Glomerular visceral epithelial cell (primary cell): ENCODE measurements at regions not wholly inside any gene's neighbourhood (a gene's known extent, or its start where the extent isn't known, plus 50 kb on each side); places are given as distances from the start of the nearest gene placed in this dataset.
"Not testable (repeated sequence)": the region's sequence is repeated elsewhere in the genome, so short reads cannot be mapped to it uniquely, and the experiment has no call there.

Experiments used
- DNase-seq: peaks from one replicate; pipeline ENCODE4 v3.0.0-alpha.2; 2016; ENCODE audit errors: extremely low spot score

DNA sequence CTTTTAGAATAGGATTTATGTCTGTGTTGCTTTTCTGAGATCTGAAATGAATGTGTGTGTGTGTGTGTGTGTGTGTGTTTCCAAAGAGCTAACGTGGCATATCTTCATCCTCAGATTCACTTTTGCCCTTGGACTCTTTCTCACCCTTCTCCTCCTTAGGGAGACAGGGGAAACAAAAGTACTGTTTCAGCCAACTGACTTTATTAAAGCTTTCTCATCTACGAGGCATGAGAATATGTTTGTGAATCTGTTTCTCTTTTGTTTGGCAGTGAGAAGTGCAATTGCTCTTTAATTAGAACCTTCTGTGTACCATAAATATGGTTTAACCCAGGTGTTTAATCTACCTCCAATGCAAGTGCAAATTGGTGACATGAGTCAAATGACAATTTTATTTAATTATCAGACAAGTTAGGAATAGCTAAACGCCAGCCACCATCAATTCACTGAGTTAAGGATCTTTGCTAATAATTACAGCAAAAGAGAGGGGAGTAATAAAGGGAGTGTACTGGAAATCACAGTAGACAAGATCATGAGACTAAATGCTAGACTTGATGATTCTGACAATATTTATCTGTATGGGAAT is 186.4 kb upstream of the COL3A1 start:
- DNase-seq = no peak

DNA sequence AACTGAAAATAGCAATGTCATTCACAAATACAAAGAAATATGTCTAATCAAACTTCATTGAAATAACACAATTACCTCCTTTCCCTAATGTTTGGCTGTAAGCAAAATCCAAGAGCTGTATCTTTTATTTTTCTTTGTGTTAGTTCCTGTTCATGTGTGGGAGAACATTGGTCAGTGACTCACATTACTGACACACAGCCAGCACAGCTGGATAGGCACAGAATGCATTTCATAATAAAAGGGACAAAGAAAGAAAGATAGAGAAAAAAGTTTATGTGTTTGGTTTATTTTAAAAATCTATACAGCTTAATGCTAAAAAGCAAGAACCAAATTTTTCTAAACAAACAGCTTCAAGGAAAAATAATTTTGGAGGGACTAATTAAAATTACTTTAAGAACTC is 185.6 kb upstream of the COL3A1 start:
- DNase-seq = peak; percentile 78

DNA sequence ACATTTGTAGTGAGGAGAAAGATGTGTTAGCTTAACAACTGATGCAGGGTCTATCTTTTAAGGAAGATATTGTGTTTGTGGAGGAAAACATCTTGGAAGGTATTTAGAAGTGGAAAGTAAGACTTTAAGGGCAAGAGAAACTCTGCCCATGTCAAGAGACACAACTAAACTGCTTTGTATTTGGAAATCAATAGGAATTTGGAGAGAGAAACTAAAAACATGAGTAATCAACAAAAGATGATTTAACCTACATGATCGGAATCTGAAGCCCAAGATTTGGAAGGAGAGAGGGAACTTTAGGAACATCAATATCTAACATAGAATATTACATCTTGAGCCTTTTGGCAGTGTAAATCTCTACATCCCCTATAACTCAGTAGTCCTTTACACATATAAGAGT is 184.2 kb upstream of the COL3A1 start:
- no peak for DNase-seq

DNA sequence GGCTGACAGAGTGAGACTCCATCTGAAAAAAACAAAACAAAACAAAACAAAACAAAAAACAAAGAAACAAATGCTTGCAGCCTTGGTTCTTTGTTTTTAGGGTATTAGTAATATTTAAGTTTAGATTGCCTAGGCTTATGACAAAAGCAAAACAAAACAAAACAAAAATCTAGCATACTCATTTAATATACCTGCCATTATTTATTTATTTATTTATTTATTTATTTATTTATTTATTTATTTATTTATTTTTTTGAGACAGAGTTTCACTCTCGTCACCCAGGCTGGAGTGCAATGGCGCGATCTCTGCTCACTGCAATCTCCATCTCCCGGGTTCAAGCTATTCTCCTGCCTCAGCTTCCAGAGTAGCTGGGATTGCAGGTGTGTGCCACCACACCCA is 179.7 kb upstream of the COL3A1 start:
- not testable (repeated sequence) for DNase-seq

DNA sequence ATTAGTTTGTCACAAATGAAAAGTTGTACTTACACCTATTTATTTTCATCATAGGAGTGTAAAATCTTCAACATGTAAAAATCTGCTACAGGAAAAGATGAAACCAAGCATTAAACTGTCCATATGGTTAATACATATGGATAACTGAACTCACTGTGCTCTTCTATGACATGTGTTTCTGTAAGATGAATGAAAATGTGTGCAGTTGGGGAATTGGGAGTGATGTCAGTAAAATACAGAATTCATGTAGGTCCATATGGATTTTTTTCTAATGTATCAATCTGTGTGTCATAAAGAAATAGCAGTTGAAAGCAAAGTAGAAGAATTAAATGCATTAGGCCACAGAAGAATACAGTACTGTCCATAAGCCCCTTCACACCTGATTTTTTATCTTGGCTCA is 178.4 kb upstream of the COL3A1 start:
- no peak for DNase-seq

DNA sequence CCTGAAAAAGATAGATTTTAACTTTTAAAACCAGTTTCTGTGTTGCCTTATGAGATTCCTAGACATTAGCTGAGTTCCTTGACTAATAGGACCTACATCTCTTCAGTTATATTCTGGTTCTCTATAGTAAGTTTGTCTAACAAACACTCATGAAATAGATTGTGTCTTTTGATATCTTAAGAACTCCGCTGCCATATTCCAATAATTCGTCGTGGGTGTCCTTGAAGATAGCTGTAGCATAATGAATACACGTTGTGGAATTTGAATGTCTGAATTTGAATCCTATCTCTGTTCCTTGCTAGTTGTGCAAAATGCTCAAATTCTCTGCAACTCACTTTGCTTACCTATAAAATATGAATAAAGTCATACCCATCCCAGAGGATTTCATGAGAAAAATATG is 176.8 kb upstream of the COL3A1 start:
- no peak for DNase-seq

DNA sequence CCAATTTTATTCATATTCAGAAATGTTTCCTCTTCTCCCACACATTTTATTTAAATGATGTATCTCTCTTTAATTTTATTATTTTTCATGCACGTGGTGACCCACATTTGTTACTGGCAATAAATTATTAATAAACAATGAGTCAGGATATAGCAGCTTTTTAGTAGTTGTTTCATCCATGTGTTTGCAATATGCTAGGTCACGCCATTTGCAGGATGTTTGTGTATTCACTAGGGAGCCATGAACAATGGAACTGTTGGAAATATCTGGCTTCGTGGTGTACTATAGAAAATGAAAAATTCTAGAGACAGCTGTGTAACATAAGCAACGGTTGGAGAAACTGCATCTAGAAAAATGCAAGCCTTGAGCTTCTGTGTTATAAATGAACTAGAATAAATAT is 176.0 kb upstream of the COL3A1 start:
- DNase-seq = no peak

DNA sequence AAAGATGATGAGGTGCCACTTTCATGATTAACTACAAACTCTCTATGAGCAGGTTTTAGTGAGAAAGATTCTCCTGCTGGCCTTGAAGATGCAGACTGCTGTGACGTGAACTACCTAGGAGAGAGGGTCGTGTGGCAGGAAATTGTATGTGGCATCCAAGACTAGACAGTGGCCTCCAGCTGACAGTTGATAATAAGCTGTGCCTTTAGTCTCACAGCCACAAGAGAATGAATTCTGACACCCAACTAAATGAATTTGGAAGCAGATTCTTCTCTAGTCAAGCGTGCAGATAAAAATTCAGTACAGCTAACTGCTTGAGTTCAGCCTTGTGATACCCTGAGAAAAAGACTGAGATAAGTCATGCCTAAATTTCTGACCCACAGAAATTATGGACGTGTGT is 169.0 kb upstream of the COL3A1 start:
- no peak for DNase-seq

DNA sequence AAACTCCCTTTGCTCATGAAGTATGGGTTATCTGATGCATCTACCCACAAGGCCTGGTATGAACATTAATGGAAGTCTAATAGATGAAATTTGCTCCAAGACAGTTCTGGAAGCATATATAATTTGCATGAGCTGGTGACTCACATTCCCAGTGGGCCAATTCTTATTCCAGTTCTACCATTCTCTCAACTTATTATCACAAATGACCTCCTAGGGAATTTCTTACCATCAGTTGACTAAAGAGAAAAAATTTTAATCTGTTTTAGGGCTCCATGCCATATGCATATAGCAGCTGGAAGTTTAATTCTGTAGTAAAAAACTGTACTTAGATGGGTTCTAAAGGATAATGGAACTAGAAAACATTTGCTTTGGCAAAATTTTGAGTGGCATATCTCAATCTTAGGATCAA is 165.2 kb upstream of the COL3A1 start:
- peak; percentile 40 for DNase-seq

DNA sequence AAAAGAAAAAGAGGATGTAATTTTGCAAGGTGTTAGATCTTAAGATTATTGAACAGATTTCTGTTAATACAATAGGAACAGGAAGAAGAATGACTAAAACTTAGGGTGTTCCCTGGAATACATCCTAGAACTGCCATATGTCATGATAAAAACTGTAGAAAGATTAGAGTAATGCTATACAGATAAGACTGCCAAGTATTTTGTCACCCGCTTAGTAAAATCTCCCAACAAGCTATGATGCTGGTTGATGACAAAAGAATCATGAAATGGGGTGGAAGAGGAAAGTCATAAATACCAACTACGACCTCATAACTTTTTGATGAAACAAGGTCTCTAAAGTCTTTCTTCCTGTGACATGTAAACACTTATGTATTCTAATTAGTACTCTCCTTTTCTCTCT is 163.6 kb upstream of the COL3A1 start:
- DNase-seq = no peak

DNA sequence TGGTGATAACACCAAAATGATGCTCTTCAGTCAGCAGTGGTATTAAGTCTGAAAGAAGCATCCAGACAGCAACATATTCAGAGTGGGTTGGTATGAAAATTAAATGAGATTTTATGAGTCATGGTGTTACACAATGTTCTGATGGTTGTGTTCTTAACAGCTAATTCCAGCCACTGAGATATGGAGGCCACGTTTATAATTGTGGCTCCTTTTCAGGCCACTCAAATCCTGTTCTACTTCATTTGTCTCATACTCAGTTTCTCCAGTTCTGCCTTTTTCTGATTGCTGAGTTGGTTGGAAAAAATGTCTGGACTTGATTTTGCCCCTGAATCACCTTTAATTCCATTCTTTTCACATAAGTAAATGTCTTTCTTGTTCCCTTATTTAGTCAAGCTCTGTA is 162.7 kb upstream of the COL3A1 start:
- no peak for DNase-seq

DNA sequence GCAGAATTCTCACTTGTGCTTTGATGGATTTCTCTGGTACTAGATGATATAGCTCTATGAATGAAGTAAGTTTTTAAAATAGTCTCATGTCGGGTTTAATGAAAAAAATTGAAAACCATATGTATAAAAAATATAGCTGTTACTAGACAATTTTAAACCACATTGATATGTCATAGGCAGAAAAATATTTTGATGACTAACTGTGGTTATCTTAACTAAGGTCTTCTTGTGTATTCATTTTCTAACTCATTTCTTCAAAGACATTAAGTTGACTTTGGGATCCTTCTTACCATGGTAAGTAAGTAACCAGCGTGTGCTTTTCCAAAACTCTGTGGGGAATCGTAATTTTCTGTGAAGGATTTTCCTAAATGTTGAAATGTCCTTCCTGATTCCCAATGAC is 160.9 kb upstream of the COL3A1 start:
- DNase-seq = peak; percentile 49

DNA sequence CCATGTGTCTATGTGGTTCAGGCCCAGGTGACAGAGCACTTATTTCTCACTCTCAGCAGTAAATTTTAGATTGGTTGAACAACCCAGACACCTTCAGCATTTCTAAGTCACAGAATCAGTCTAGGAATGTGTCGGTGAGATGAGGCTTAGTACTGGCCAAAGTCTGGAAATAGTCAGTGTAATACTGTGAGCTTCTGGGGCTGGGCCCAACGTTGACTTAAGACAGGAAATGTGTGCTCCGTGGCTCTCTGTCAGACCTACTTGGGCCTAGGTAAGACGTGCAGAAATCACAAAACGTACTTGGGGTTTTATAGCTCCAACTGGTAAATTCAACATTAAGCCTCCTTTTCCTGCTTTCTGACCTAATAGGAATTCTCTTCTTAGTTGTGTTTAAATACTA is 160.3 kb upstream of the COL3A1 start:
- peak; percentile 25 for DNase-seq

DNA sequence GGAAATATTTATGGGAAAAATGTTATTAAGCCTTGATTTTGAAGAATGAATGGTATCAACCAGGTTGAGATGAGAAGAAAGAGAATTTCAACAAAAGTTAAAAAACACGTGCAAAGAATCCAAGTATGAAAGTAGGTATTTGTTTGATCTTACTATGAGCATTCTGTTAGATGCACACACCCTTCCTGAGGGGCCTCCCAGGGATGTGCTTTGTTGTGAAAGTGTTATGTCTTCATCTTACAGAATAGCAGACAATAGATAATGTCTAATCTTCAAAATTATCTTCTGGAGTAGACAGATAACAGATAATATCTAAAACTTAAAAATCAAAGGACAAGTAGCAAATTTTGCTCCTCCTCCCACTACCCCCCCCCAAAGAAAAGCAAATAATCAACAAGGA is 155.2 kb upstream of the COL3A1 start:
- no peak for DNase-seq

DNA sequence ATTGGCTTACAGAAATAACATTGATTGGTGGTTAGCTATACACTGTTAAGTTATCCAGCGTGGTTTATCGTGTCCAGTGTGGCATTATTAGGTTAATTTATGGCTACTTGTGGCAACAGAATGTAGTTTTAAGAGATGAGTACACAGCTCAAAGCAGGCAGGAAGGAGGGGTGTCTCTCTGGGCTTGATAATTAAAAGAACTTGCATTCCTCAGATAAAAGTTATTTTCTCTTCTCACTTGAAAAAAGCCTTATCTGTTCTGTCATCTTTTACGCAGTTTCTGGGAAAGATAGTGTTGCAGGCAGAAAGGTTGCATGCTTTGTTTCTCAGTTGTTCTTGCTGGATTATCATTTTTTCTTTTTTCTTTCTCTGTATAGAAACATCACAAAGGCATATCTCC is 154.4 kb upstream of the COL3A1 start:
- no peak for DNase-seq

DNA sequence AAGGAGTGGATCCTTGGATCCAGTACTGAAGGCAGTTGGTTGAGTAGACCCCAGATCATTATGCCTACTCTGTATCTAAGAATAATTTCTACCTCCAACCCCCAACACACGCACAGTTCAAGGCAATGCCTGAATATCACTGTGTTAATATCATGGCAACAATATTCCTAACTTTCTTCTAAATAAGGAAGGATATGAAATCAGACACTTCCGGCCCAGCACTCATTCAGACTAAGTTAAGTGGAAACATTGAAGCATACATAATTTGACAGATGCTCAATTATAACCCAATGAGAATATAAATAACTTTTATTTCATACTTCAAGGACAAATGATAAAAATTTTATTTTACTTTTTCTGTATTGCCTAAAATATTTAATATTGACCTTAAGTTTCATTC is 153.6 kb upstream of the COL3A1 start:
- DNase-seq = no peak

DNA sequence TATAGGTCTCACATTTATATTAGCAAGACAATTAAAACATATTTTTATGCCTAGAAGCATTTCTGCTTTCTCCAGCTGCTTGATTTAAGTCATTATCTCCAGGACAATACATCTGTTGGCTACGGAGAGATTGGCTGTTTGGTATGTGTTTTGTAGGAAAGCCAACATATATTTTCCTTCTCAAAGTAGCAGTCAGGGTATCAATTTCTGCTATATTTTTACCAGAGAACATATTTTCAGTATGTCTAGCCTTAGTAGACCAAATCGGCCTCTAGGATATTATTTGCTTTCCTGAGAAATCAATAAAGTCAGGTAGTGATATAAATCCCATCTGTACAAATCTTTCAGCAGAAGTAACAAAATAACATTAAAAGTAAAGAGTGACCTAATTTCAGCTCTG is 150.0 kb upstream of the COL3A1 start:
- no peak for DNase-seq

DNA sequence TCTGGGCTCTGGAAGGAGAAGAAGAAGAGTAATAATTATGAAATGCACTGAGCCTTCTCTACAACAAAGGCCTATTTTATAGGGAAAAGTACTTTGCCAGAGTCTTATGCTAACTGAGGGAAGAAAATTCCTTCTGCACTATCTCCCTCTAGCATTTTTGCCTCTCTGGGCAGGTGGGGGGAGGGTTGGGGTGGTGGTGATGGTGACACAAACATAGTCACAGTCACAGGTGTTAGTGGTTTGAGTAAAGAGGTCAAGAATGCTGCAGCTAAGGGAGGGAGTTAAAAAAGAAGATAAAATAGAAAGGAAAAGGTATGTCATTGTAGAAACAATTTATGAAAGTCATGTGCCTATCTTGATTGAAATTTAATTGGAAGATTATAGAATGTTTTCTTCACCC is 140.8 kb upstream of the COL3A1 start:
- no peak for DNase-seq

DNA sequence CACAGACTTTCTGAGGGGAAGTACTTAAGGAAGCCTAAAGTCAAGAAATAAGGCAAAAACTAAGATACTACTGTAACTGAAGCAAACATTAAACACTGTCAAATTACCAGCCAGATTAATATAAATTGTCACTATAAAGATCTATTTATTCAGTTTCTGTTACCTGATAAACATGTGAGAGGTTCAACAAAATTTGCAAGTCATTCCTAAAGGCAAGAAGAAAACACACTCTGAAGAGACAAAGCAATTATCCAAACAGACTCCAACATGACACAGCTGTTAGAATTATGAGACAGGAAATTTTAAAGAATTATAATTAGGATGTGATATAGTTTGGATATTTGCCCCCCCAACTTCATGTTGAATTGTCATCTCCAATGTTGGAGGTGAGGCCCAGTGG is 140.4 kb upstream of the COL3A1 start:
- DNase-seq = no peak

DNA sequence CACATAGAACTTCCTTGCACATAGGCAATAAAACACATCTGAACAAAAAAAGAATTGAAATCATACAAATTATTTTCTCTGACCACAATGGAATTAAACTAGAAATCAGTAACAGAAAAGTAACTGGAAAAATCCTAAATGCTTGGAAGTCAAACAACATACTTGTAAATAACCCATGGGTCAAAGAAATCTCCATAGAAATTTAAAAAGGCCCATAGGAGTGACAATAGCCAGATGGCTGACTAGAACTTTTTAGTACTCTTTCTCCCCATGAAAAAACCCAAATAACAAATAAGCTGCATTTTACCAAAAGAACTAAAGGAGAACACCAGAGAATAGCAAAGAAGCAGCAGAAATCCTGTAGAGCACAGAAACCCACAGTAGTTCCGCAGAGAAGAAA is 139.2 kb upstream of the COL3A1 start:
- no peak for DNase-seq

DNA sequence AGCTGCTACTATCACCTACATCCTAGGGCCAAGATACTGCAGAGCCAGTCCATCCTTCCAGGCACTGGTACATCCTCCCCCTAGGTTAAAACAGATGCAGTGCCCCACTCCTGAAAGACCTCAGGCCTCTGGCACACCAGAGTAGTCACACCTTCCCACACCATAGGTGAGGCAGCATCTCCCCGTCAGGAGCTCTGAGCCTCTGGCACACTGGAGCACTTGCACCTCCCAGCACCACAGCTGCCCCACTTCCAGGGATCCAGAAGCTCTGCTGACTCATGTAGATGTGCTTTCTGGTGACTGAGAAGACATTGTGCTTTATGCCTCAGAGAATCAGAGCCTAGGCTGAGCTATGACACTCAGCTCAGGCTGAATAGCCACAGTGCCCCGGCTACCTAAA is 138.4 kb upstream of the COL3A1 start:
- DNase-seq = no peak

DNA sequence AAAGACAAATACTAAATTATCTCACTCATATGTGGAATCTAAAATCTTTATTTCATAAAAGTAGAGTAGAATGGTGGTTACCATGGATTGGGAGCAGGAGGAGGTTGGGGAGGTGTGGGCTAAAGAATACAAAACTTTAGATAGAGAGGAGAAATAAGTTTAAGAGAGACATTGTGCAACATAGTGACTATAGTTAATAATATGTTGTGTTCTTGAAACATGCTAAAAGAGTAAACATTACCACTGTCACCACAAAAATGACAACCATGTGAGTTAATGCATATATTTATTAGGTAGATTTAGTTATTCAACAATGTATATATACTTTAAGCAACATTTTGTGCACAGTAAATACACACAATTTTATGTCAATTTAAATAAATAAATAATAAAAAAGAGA is 128.5 kb upstream of the COL3A1 start:
- DNase-seq = no peak

DNA sequence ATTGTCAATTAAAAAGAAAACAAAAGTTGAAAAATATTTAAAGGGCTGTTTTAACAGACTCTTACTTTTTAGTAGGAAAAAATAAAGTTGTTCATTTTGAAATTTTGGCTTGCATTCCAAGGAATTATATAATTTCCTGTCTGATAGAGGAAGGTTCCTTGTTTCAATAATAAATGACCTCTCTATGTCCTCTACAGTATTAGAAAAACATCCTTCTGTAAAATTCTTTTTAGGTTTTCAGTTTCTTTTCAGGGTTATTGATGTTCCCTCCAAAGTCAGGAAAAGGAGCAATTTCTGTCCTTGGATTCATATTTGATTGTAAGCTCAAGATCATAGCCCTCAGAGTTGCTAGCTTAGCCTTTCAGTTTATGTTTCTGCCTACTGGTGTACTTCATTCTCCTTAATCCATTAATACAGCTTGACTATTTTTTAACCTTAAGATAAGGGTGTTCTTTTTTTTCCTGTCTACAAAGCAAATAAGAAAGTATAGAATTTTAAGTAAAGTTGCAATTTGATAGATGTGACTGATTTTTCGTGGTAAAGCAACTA is 125.2 kb upstream of the COL3A1 start:
- DNase-seq = no peak

DNA sequence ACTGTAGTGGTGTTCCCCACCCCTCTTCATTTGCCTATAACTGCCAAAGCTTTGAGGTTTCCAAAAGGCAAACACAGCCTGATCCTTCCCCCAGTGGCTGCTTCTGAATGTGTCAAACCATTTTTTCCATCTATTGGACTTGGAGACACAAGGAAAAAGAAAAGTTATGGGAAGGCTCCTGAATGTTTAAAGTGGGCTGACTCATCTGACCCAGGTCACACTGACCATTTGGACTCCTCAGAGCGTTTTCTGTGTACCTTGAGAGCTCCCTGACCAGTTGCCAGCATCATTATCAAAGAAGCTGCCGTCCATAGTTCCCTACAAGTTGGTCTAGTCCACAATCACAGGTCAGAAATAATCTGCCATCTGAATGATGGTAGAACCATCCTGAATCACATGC is 123.4 kb upstream of the COL3A1 start:
- DNase-seq = no peak
